OCI-LY3 (cell line): ENCODE measurements at regions not wholly inside any gene's neighbourhood (a gene's known extent, or its start where the extent isn't known, plus 50 kb on each side); places are given as distances from the start of the nearest gene placed in this dataset.

Experiments
- EZH2phosphoT487 ChIP-seq: fragments of 200-600 bp; shearing (Covaris generic); IDR thresholded peaks from 2 replicates; pipeline ENCODE4 v1.6.1; 2018; ENCODE audit warnings: antibody characterized with exemption, mixed run types, low read depth
- TF ChIP-seq, protein P1 (sequence below): fragments of 200-600, 300-600 bp; sonication (generic); IDR thresholded peaks from 2 replicates; pipeline ENCODE4 v1.5.1; 2014; ENCODE audit warnings: antibody characterized with exemption, low read length, low read depth

DNA sequence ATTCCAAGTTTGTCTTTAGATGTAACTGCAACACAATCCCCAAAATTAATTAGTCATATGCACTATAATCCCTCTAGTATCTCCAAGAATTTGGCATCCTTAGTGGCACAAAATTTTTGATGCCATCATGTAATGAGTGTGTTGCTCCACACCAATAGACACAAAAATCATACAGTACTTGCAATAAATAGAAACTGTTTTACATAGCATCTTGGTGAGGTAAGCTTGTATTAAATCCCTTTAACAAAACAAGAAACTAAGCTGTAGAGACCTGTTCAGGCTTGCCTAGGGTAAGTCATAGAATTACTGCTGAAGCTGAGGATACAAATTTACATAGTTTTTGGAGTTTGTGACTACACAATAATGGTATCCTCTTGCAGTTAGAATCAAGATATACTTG lies 64.5 kb upstream of the PRSS12 start:
- TF ChIP-seq, protein P1, sequence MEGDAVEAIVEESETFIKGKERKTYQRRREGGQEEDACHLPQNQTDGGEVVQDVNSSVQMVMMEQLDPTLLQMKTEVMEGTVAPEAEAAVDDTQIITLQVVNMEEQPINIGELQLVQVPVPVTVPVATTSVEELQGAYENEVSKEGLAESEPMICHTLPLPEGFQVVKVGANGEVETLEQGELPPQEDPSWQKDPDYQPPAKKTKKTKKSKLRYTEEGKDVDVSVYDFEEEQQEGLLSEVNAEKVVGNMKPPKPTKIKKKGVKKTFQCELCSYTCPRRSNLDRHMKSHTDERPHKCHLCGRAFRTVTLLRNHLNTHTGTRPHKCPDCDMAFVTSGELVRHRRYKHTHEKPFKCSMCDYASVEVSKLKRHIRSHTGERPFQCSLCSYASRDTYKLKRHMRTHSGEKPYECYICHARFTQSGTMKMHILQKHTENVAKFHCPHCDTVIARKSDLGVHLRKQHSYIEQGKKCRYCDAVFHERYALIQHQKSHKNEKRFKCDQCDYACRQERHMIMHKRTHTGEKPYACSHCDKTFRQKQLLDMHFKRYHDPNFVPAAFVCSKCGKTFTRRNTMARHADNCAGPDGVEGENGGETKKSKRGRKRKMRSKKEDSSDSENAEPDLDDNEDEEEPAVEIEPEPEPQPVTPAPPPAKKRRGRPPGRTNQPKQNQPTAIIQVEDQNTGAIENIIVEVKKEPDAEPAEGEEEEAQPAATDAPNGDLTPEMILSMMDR, result no peak
- no peak for TF ChIP-seq EZH2phosphoT487
